Loucy (cell line): ENCODE measurements at regions not wholly inside any gene's neighbourhood (a gene's known extent, or its start where the extent isn't known, plus 50 kb on each side); places are given as distances from the start of the nearest gene placed in this dataset.

Experiments
- H2AFZ ChIP-seq: fragments of 200-600 bp; sonication (generic); 2 replicates; pipeline ENCODE4 v1.6.0; 2016; ENCODE audit warnings: antibody characterized with exemption, mild to moderate bottlenecking, low read length, moderate library complexity
- H3F3A ChIP-seq: fragments of 200-600 bp; 2 replicates; pipeline ENCODE4 v1.6.0; 2016; ENCODE audit warnings: antibody characterized with exemption, low read depth, mild to moderate bottlenecking
- H3K27me3 ChIP-seq: fragments of 200-600 bp; sonication (generic); 2 replicates; pipeline ENCODE4 v1.6.1; 2014; ENCODE audit warnings: low read length, mild to moderate bottlenecking; ENCODE audit not compliant: insufficient read depth, poor library complexity, severe bottlenecking
- H3K36me3 ChIP-seq: fragments of 200-600 bp; sonication (generic); 2 replicates; pipeline ENCODE4 v1.6.1; 2016; ENCODE audit warnings: low read length; ENCODE audit not compliant: insufficient read depth
- H3K4me1 ChIP-seq: fragments of 200-600 bp; sonication (generic); 2 replicates; pipeline ENCODE4 v1.5.1; 2014; ENCODE audit warnings: low read length, mild to moderate bottlenecking; ENCODE audit not compliant: insufficient read depth, poor library complexity, severe bottlenecking
- H3K4me2 ChIP-seq: fragments of 200-600 bp; sonication (generic); 2 replicates; pipeline ENCODE4 v1.6.0; 2014; ENCODE audit warnings: antibody characterized with exemption, low read length, low read depth, mild to moderate bottlenecking; ENCODE audit not compliant: poor library complexity, severe bottlenecking
- H3K4me3 ChIP-seq: fragments of 200-600 bp; sonication (generic); 2 replicates; pipeline ENCODE4 v1.5.1; 2014; ENCODE audit warnings: low read length, mild to moderate bottlenecking, mixed read lengths; ENCODE audit not compliant: poor library complexity, severe bottlenecking
- H3K79me2 ChIP-seq: fragments of 200-600 bp; sonication (generic); 2 replicates; pipeline ENCODE4 v1.6.1; 2014; ENCODE audit warnings: low read length; ENCODE audit not compliant: insufficient read depth
- H3K9ac ChIP-seq: fragments of 200-600 bp; sonication (generic); 2 replicates; pipeline ENCODE4 v1.6.0; 2014; ENCODE audit warnings: mild to moderate bottlenecking, low read depth, low read length, moderate library complexity; ENCODE audit not compliant: poor library complexity, severe bottlenecking
- H3K9me2 ChIP-seq: fragments of 200-600 bp; sonication (generic); replicated peaks from 2 replicates; pipeline ENCODE4 v1.6.1; 2016; ENCODE audit warnings: low read depth, low read length, mixed read lengths
- H3K9me3 ChIP-seq: fragments of 200-600 bp; sonication (generic); 2 replicates; pipeline ENCODE4 v1.6.1; 2014; ENCODE audit warnings: mild to moderate bottlenecking, antibody characterized with exemption, low read length, low read depth; ENCODE audit not compliant: insufficient read depth
- H4K20me1 ChIP-seq: fragments of 200-600 bp; sonication (generic); 2 replicates; pipeline ENCODE4 v1.6.0; 2014; ENCODE audit warnings: antibody characterized with exemption, low read length, mild to moderate bottlenecking; ENCODE audit not compliant: insufficient read depth, poor library complexity, severe bottlenecking
- EZH2phosphoT487 ChIP-seq: fragments of 200-600 bp; IDR thresholded peaks from 2 replicates; pipeline ENCODE4 v1.6.1; 2018; ENCODE audit warnings: antibody characterized with exemption, mild to moderate bottlenecking, moderate library complexity, borderline replicate concordance
- TF ChIP-seq, protein P1 (sequence below): fragments of 200-600 bp; sonication (generic); conservative IDR thresholded peaks from 2 replicates; pipeline ENCODE4 v1.5.1; 2014; ENCODE audit warnings: mild to moderate bottlenecking, antibody characterized with exemption, low read length

DNA sequence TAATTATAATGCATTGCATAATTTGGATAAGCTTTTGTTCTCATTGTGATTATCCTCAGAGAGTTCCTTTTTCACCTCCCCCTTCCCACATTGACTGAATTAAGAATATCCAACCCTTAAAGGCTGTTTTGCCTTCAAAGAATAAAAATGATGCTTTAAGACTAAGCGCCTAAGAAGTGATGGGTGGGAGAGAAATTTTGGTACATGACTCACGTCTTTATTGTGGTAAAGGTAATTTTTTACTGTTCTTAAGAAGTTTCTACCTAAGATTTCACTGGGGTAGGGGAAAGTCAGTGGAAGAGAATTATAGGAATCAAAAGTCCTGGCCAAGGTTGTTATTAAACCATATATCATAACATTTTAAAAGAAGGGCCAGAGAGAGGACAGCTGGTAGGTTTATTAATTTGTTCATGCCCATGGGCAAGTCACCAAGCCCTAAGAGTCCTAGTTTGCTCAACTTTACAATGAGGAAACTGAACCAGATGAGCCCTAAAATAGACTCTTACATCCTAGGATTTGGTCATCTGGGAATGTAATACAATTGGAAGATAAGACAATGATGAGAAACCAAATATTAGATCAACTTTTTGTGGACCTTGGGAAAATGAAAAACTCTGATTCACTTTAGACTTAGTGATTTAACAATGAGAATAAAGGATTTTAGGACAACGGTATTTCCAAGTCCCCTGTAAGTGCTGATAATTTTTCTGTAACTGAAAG, 101.1 kb upstream of the RASGRP1 start:
- H3K36me3 ChIP-seq = no peaks in the 10 kb centered on the region
- no peak overlapping the region for H3K4me3 ChIP-seq
- peak overlapping the region; percentile 25 for H3K9ac ChIP-seq
- no peaks in the 10 kb centered on the region for H3K9me2 ChIP-seq
- no peaks in the 10 kb centered on the region for H3K9me3 ChIP-seq
- peaks cover 70% of the 10 kb centered on the region for H3K4me1 ChIP-seq
- no peaks in the 10 kb centered on the region for H4K20me1 ChIP-seq
- H3K27me3 ChIP-seq = no peaks in the 10 kb centered on the region
- no peaks in the 10 kb centered on the region for H3K79me2 ChIP-seq
- no peaks in the 10 kb centered on the region for H3F3A ChIP-seq
- no peak overlapping the region for H3K4me2 ChIP-seq
- TF ChIP-seq EZH2phosphoT487 = no peak
- TF ChIP-seq, protein P1, sequence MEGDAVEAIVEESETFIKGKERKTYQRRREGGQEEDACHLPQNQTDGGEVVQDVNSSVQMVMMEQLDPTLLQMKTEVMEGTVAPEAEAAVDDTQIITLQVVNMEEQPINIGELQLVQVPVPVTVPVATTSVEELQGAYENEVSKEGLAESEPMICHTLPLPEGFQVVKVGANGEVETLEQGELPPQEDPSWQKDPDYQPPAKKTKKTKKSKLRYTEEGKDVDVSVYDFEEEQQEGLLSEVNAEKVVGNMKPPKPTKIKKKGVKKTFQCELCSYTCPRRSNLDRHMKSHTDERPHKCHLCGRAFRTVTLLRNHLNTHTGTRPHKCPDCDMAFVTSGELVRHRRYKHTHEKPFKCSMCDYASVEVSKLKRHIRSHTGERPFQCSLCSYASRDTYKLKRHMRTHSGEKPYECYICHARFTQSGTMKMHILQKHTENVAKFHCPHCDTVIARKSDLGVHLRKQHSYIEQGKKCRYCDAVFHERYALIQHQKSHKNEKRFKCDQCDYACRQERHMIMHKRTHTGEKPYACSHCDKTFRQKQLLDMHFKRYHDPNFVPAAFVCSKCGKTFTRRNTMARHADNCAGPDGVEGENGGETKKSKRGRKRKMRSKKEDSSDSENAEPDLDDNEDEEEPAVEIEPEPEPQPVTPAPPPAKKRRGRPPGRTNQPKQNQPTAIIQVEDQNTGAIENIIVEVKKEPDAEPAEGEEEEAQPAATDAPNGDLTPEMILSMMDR = no peak
- H2AFZ ChIP-seq = no peak overlapping the region

DNA sequence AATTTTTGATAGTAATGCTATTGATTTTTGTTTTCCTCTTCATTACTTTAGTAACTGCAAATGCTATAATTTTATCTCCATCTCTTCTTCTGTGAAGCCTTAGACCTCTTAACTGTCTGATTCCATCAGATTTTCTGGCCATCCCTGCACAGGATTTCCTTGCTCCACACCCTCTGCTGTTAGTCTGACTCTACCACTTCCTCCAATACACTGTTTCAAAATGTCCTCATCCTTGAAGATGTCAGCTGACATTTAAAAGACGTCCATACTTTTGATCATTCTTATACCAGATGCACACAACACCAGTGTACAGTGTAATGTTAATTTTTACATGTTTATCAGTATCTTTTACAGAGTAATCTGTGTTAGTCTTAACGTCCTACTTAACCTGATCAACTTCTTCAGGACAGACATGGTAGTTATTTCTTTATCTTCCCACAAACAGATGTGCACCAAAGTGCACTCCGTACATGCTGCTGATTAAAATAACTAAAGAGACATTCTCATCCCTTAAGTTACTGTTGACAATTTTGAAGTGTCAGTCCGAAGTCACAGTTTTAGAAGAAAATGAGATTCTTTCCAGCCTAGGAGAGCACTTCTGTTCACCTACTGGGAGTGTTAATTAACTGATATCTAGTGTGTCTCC, 102.4 kb upstream of the RASGRP1 start:
- H3K9me2 ChIP-seq = no peaks in the 10 kb centered on the region
- no peaks in the 10 kb centered on the region for H3F3A ChIP-seq
- peaks cover 82% of the 10 kb centered on the region for H3K4me1 ChIP-seq
- H3K79me2 ChIP-seq = no peaks in the 10 kb centered on the region
- no peaks in the 10 kb centered on the region for H3K27me3 ChIP-seq
- no peak for TF ChIP-seq EZH2phosphoT487
- TF ChIP-seq, protein P1 = no peak
- H3K4me2 ChIP-seq = peak overlapping the region; percentile 66
- H3K9me3 ChIP-seq = no peaks in the 10 kb centered on the region
- peak overlapping the region; percentile 33 for H3K4me3 ChIP-seq
- peak overlapping the region; percentile 25 for H3K9ac ChIP-seq
- H3K36me3 ChIP-seq = no peaks in the 10 kb centered on the region
- H2AFZ ChIP-seq = peak overlapping the region; percentile 63
- H4K20me1 ChIP-seq = no peaks in the 10 kb centered on the region

DNA sequence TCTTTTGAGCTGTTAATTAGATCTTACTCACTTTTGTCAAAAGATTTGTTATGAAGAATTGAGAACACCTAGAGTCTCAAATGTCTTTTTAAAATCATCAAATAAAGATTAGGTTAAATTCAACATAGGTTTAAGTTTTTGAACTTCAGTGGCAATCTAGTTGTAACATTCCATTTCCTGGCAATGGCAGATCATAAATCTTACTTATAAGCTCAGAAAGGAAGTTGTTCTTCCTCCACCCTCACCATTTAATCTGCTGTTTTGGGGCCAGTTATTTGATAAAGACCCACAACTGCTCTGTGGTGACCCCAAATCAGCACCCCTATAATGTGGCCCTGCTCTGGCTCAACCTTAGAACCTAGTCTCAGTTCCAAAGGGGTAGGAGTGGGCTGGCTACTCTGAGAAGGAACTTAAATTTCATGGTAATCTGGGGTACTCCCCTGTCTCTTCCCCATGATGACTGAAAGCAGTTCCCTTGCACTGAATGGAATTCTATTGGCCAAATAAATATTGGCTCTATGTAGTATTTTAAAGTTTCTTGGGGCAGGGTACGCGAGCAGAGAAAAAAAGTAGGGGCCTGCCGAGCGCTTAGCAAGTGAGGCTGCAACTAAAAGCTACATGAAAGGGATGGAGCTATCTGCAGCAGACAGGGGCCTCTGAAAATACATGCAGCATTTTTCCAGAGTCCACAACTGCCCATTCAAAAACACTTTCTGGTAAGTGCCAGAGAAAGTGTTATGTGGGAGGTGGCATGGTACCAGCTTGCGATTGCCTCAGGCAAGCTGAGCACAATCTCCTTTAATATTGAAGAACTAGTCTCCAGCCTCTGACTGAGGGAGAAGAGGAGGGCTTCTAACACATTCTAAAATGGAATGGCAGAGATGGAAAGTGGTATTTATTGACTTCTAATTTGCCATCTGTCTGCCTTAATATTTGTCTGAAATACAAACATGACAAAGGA, 103.6 kb upstream of the RASGRP1 start:
- Histone ChIP-seq H3K4me3 (peak overlapping the region; percentile 33), H3F3A (no peaks in the 10 kb centered on the region), H3K4me2 (peak overlapping the region; percentile 66), H3K9ac (peak overlapping the region; percentile 25), H3K36me3 (no peaks in the 10 kb centered on the region), H3K4me1 (peaks cover 86% of the 10 kb centered on the region), H4K20me1 (no peaks in the 10 kb centered on the region), H3K9me3 (no peaks in the 10 kb centered on the region), H3K79me2 (no peaks in the 10 kb centered on the region), H3K9me2 (no peaks in the 10 kb centered on the region), H2AFZ (no peak overlapping the region), H3K27me3 (no peaks in the 10 kb centered on the region)
- TF ChIP-seq, protein P1 = no peak
- no peak for TF ChIP-seq EZH2phosphoT487
